ENCODE measurements at regions not wholly inside any gene's neighbourhood (a gene's known extent, or its start where the extent isn't known, plus 50 kb on each side); places are given as distances from the start of the nearest gene placed in this dataset.

DNA sequence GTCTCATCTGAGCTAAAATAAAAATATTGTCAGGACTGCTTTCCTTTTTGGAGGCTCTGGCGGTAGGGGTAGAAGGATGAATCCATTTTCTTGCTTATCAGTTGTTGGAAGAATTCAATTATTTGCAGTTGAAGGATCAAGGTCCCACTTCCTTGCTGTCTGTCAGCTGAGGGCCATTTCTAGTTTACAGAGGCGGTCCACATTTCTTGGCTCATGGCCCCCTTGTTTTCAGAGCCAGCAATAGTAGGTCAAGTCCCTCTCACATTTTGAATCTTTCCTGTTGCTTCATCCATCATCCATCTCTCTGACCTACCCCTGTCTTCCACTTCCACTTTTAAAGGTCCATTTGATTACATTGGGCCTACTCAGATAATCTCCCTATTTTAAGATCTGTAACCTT is 1099.3 kb upstream of the DIAPH2 start:
- no peak for DNase-seq (ENCODE audit: low spot score)

DNA sequence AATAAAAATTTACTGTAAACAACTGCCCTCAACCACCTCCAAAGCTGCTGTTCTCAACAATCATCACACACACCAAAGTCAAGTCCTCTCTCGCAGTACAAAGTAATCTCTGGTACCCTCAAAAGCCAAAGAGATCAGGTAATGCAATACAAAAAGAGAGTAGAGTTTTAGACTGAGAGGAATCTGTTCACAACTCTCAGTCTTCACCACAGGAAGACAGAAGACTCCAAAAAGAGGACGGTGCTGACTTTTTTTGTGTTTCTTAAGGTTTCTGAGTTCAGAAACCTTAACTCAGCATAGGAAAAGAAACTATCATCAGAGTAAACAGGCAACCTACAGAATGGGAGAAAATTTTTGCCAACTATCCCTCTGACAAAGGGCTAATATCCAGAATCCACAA is 1072.3 kb upstream of the DIAPH2 start:
- no peak for DNase-seq (ENCODE audit: low spot score)

DNA sequence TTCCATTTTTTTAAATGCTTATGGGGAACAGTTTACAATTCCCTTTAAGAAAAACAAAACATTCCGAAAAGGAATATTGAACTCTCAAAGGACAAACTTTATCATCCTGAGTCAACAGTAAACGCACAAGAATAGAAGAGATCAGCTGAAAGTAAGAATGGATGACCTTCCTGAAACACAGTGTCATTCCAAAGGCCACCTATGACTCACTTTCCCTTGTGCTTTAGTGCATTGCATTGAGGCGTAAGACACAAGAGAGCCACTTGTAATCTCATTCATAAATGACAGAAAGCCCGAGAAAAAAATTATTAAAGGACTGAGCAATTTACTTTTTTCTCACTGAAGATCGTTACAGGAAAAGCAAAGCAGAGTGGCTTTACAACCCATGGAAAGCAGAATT is 1062.4 kb upstream of the DIAPH2 start:
- DNase-seq (ENCODE audit: low spot score) = no peak

- no peak for DNase-seq (ENCODE audit: low spot score)
Observed at GRCh38 chrX:95626748-95627147, 1057.9 kb upstream of the DIAPH2 start.

DNA sequence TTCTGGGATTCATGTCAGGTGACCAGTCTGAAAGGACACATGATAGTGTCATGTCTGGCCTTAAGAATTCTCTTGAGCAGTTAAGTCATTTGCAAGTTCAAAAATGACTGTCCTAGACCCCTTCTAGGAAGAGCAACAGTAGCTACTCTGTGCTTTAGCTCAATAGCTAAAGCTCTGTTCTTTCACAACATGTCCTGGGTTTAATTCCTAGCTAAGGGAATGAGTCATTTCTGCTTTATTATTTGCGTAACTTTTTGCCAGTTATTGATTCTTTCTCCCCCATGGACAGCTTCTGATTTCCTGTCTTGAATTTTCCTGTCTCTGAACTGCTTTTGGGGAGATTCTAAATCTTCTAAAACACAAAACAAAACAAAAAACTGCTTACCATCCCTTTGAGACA is 1055.8 kb upstream of the DIAPH2 start:
- DNase-seq (ENCODE audit: low spot score) = no peak

DNA sequence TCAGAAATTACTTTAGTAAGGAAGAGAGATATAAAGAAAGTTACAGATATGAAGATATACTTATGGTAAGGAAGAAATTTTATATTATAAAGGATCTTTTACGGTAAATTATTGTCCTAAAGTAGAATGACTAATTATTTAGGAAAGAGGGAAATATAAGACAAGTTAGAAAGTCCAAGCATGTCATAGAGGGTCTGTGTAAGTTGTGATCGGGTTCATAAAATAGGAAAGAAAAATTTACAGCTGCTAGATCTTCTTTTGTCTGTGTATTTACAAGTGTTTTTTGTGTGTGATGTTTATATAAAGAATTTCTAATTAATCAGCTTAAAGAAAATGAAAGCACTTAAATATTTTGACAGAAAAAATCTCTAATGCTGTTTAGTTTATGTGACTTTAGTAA is 1054.9 kb upstream of the DIAPH2 start:
- no peak for DNase-seq (ENCODE audit: low spot score)

DNA sequence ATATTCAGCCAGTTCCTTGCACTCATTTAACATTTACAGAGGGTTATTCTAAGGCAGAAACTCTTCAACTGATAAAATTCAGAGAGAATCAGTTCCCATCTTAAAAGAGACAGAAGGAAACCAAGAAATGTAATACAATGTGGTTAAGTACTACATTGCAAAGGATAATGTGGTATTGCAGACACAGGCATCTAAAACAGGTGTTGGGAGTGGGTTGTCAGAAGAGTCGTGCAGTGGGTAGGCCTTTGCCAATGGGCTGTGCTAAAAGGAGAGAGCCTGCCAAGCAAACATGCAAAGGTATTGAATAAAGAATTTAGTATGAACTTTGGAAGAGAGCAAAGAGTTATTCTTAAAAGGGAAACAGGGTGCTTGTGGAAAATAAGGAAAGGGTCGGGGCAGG is 1044.4 kb upstream of the DIAPH2 start:
- no peak for DNase-seq (ENCODE audit: low spot score)

DNA sequence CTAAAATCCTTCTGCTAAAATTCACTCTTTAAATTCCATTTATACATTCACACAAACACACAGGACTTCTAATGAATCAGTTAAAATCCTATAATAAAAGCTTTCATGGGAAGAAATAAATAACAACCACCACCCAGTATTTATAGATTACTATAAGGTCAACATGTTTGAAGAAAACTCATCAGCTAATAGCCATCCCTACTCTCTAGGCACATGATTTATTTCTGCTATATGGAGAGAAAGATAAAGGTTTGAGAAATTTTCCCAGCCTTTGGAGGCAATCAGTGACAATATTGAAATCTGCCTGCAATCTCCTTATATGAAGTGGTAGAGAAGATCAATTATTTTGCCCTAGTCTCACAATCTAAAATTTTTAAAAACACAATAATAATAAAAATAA is 1038.9 kb upstream of the DIAPH2 start:
- no peak for DNase-seq (ENCODE audit: low spot score)

DNA sequence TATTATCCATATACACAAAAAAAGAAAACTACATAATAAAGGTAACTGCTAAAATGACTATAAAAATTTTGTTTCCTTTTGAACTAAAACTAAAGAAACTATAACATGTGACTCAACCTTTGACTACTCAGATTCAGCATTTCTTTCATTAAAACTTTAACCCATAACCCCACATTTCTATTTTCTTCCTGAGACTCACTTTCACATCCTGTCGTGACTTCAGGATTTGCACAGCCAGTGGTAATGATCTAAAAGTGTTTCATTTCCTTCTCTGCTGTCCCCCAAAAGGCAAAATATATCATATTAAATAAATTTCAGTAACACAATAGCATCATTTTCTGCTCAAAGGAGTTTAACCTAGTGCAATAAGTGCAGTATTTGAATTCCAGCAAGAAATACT is 1022.4 kb upstream of the DIAPH2 start:
- no peak for DNase-seq (ENCODE audit: low spot score)

DNA sequence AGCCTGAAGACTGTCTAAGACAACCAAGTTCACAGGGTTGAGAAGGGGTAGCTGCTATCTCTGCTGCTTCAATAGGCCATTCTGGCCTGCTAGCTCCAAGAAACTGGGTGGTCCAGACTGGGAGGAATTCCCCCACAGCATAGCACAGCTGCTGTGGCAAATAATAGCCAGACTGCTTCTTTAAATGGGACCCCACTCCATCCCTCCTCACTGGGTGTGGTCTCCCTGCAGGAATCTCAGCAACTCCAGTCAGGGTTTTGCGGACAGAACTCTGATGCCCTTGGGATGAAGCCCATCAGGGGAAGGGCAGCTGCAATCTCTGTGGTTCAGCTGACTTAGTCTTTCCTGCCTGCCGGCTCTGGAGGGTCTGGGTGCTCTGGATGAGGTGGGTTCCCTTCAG is 1018.6 kb upstream of the DIAPH2 start:
- no peak for DNase-seq (ENCODE audit: low spot score)

DNA sequence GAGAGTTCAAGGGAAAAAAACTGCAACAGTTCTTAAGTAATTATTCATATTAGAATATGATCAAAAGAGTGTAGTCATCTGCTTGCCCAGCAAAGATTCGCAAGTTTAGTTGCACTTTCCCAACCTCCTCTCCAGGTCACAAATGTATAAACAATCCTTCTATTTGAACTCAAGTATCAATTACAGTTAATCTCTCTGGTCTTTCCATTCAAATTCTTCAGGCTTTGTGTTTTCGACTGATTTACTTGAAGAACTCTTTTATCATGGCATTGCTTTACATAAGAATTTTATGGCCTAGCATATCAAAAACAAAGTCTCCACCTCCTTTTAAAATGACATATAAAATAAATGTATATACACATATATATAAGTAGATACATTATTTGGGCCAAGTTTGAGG is 1009.6 kb upstream of the DIAPH2 start:
- DNase-seq (ENCODE audit: low spot score) = no peak

GRCh38 chrX:95675794-95676193 is 1008.8 kb upstream of the DIAPH2 start:
- DNase-seq (ENCODE audit: low spot score) = peak; percentile 1

GRCh38 chrX:95678679-95679078 is 1006.0 kb upstream of the DIAPH2 start:
- no peak for DNase-seq (ENCODE audit: low spot score)

DNA sequence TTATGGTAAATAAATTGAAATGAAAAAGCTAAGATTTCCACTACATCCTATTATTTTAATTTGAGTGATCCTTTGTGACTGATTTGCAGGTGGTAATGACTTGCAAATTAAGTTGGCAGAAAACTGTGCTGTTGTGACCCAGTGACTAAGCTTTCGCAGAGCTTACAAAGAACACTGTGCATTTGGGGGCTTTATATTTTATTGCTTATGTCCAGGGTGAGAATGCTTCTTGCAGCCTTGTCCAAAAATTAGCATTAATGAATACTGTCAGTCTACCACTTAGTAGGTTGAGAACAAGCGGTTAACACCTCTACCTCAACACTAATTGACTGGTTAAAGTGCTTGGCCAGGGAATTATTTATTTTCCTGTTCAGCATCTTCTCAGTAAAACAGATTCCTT is 991.3 kb upstream of the DIAPH2 start:
- DNase-seq (ENCODE audit: low spot score) = no peak

- no peak for DNase-seq (ENCODE audit: low spot score)
Observed at GRCh38 chrX:95703696-95704095, 980.9 kb upstream of the DIAPH2 start.

GRCh38 chrX:95716841-95717240 is 967.8 kb upstream of the DIAPH2 start:
- DNase-seq (ENCODE audit: low spot score) = no peak

- DNase-seq (ENCODE audit: low spot score) = no peak
Observed at GRCh38 chrX:95718746-95719145, 965.9 kb upstream of the DIAPH2 start.

DNA sequence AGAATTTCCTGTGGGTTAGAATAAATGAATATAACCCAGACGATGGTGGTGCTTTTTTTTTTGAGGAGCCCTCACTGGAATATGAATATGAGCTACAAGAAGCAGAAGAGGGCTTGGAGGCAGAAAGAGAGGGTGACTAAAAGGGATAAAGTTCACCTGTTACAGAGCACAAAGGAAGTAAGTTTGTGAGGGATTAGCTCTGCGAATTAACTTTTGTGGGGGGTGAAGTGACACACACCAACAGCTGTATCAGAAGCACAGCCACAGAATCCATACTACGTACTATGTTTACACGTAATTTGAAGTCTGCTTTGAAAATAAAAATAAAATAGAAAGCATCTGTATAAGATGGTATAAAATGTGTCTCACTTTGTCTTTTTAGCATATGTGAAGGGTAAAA is 963.6 kb upstream of the DIAPH2 start:
- no peak for DNase-seq (ENCODE audit: low spot score)

- DNase-seq (ENCODE audit: low spot score) = no peak
Observed at GRCh38 chrX:95728446-95728845, 956.2 kb upstream of the DIAPH2 start.

DNA sequence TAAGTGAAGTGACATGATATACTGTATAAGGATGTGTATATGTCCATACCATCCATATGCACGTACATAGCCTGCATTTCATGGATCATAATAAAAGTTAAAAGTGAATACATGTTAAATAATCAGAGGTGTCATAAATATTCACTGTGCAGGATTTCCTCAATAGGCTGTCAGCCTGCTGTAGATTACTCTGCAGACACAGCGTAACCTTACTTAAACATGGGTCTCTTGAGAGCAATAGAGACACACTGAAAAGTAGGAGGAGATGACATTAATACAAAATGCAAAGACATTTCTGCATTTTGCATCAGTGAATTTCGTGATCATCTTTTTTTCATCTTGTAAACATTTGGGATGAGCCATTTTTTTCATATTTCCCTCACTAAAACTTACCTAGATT is 955.2 kb upstream of the DIAPH2 start:
- no peak for DNase-seq (ENCODE audit: low spot score)

GRCh38 chrX:95733426-95733825 is 951.2 kb upstream of the DIAPH2 start:
- no peak for DNase-seq (ENCODE audit: low spot score)

DNA sequence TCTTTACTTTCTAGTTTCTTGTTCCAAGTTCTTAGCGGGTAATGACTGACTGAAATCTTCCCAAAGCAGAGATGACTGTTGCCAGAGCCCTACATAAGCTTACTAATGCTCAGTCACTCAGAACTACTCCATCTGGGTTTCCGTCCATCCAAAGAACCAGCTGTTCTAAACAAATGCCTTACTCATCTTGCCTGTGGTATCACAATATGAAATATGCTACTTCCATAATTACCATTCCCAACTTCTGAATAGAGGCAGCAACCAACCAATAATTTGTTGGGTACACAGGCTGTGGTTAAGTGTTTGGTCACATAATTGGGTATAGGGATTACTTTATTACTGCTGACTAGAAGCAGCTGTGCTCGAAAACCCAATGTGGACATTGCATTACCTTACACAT is 930.2 kb upstream of the DIAPH2 start:
- DNase-seq (ENCODE audit: low spot score) = peak; percentile 12

- DNase-seq (ENCODE audit: low spot score) = no peak
Observed at GRCh38 chrX:95760356-95760755, 924.3 kb upstream of the DIAPH2 start.

GRCh38 chrX:95762716-95763115 is 921.9 kb upstream of the DIAPH2 start:
- DNase-seq (ENCODE audit: low spot score) = peak; percentile 1

- DNase-seq (ENCODE audit: low spot score) = peak; percentile 57
Observed at GRCh38 chrX:95764972-95765451, 919.6 kb upstream of the DIAPH2 start.
